K562 (cell line): ENCODE measurements at regions not wholly inside any gene's neighbourhood (a gene's known extent, or its start where the extent isn't known, plus 50 kb on each side); places are given as distances from the start of the nearest gene placed in this dataset.

Experiments used
- ATAC-seq: fragments of 200-7000 bp; cut with Tn5 transposase; 3 replicates; pipeline ENCODE4 v1.9.1; 2020; ENCODE audit warnings: moderate library complexity
- BruUV-seq: library from RNA; stranded (reverse); fragments of 400-500 nt; replicated peaks from 2 replicates; lab custom pipeline; 2021; lab: Mats Ljungman, UMichigan
- CTCF ChIA-PET: fragments of 300-600 bp; formaldehyde crosslinking; extraction: SDS; loops from one replicate; lab custom pipeline; 2021; ENCODE audit warnings: low intra/inter-chr PET ratio; lab: Yijun Ruan, JAX
- POLR2A ChIA-PET: fragments of 300-600, 350-650 bp; sonication (Branson Sonifier 250); formaldehyde crosslinking; extraction: SDS; loops from one replicate; lab custom pipeline; 2021; ENCODE audit warnings: antibody characterized with exemption, inconsistent platforms; lab: Yijun Ruan, JAX
- DNase-seq, 4 experiments: peaks; one replicate each; pipeline versions ENCODE4 v3.0.0 to v3.0.0-alpha.2; 2011 to 2018; ENCODE audit warnings: low spot score in 3 of 4, mixed read lengths in 3 of 4; ENCODE audit errors: extremely low read depth in 1 of 4
- FAIRE-seq: peaks from 2 replicates; lab custom pipeline; 2011; peaks lifted over from hg19 to GRCh38; lab: Jason Lieb, UNC
- H2AFZ ChIP-seq: 2 replicates; pipeline ENCODE4 v1.6.0; 2011; ENCODE audit warnings: low read depth, low read length, control low read depth, inconsistent platforms
- H3K27ac ChIP-seq: fragments of 200-600 bp; 3 replicates; pipeline ENCODE4 v1.8.0; 2011; ENCODE audit warnings: low read depth, mild to moderate bottlenecking, control low read depth, inconsistent platforms, low read length, moderate library complexity, mixed read lengths; ENCODE audit errors: extremely low read depth
- H3K27me3 ChIP-seq, 2 experiments: fragments of 300-600 bp in 1 of 2; 2 replicates in 1 of 2; 3 replicates in 1 of 2; pipeline versions ENCODE4 v1.6.0 to v1.8.0; 2011; ENCODE audit warnings: inconsistent platforms in 2 of 2, low read length in 2 of 2, mild to moderate bottlenecking in 1 of 2, mixed read lengths in 1 of 2, moderate library complexity in 1 of 2; ENCODE audit not compliant: control insufficient read depth in 2 of 2, insufficient read depth in 2 of 2
- H3K36me3 ChIP-seq: fragments of 300-600 bp; 3 replicates; pipeline ENCODE4 v1.8.0; 2011; ENCODE audit warnings: mild to moderate bottlenecking, low read length, inconsistent platforms; ENCODE audit not compliant: control insufficient read depth, insufficient read depth
- H3K4me1 ChIP-seq, 2 experiments: fragments of 200-600 bp in 1 of 2; replicated peaks in 1 of 2; 2 replicates in 1 of 2; 3 replicates in 1 of 2; pipeline versions ENCODE4 v1.5.1 to v1.8.0; 2011; ENCODE audit warnings: inconsistent platforms in 2 of 2, low read length in 2 of 2, mild to moderate bottlenecking in 1 of 2, mixed read lengths in 1 of 2, moderate library complexity in 1 of 2; ENCODE audit not compliant: control insufficient read depth in 2 of 2, insufficient read depth in 2 of 2
- H3K4me2 ChIP-seq: 2 replicates; pipeline ENCODE4 v1.6.1; 2011; ENCODE audit warnings: low read length, control low read depth, inconsistent platforms, mixed read lengths; ENCODE audit not compliant: insufficient read depth
- H3K4me3 ChIP-seq: fragments of 200-600 bp; sonication (generic), shearing (Covaris generic); 2 replicates; pipeline ENCODE4 v1.5.1; 2016; ENCODE audit warnings: control low read depth, inconsistent platforms
- H3K79me2 ChIP-seq: fragments of 200-600 bp; 3 replicates; pipeline ENCODE4 v1.8.0; 2011; ENCODE audit warnings: low read length, inconsistent platforms; ENCODE audit not compliant: control insufficient read depth, insufficient read depth
- H3K9ac ChIP-seq, 2 experiments: 2 replicates each; pipeline versions ENCODE4 v1.6.0 to v1.6.1; 2011; ENCODE audit warnings: low read depth in 2 of 2, low read length in 2 of 2, control low read depth in 1 of 2, inconsistent platforms in 1 of 2, mild to moderate bottlenecking in 1 of 2, mixed read lengths in 1 of 2; ENCODE audit not compliant: insufficient read depth in 1 of 2
- H3K9me1 ChIP-seq: one replicate; pipeline ENCODE4 v1.6.0; 2011; ENCODE audit warnings: inconsistent platforms, mild to moderate bottlenecking, low read length, moderate library complexity; ENCODE audit not compliant: control insufficient read depth, insufficient read depth
- H3K9me3 ChIP-seq: replicated peaks from 2 replicates; pipeline ENCODE4 v1.5.1; 2011; ENCODE audit warnings: low read depth, low read length, inconsistent platforms; ENCODE audit not compliant: control insufficient read depth, insufficient read depth
- H4K20me1 ChIP-seq: replicated peaks from 2 replicates; pipeline ENCODE4 v1.6.1; 2011; ENCODE audit warnings: low read length, inconsistent platforms, mixed read lengths; ENCODE audit not compliant: control insufficient read depth, insufficient read depth
- BCL6 ChIP-seq: fragments of 250-450 bp; sonication (Bioruptor Pico); IDR thresholded peaks from 2 replicates; pipeline ENCODE4 v1.4.0; 2020
- CTBP1 ChIP-seq: fragments of 450-650 bp; IDR thresholded peaks from 2 replicates; pipeline ENCODE4 v1.6.1; 2016; ENCODE audit warnings: borderline replicate concordance
- HDAC2 ChIP-seq: fragments of 450-650 bp; IDR thresholded peaks from 2 replicates; pipeline ENCODE4 v1.6.1; 2016; ENCODE audit warnings: mild to moderate bottlenecking
- HDAC6 ChIP-seq: IDR thresholded peaks from 2 replicates; pipeline ENCODE4 v1.6.1; 2012; ENCODE audit warnings: low read depth, mild to moderate bottlenecking, control low read depth, inconsistent platforms, low read length, moderate library complexity
- HMG20B ChIP-seq: fragments of 250-450 bp; sonication (Bioruptor Pico); IDR thresholded peaks from 2 replicates; pipeline ENCODE4 v1.5.0; 2021; ENCODE audit warnings: mild to moderate bottlenecking
- HNRNPUL1 ChIP-seq: fragments of 200-400 bp; formaldehyde crosslinking; IDR thresholded peaks from 2 replicates; pipeline ENCODE4 v1.6.1; 2017; ENCODE audit warnings: low read length
- MTF1 ChIP-seq: fragments of 250-450 bp; sonication (Bioruptor Pico); IDR thresholded peaks from 2 replicates; pipeline ENCODE4 v1.9.0; 2021; ENCODE audit warnings: moderate library complexity, mild to moderate bottlenecking, inconsistent platforms, borderline replicate concordance
- STAT5B ChIP-seq: fragments of 250-450 bp; sonication (Bioruptor Pico); IDR thresholded peaks from 2 replicates; pipeline ENCODE4 v1.8.0; 2021; ENCODE audit warnings: mild to moderate bottlenecking, inconsistent platforms
- WGBS: fragments of 100-300 bp; shearing (Covaris generic); methylation state at CpG from one replicate; pipeline ENCODE4 v1.1.6; 2016; ENCODE audit warnings: low coverage, mixed read lengths; ENCODE audit not compliant: insufficient coverage; ENCODE audit errors: missing lambda C conversion rate; 5-methylcytosine and 5-hydroxymethylcytosine counted together
- in situ Hi-C: fragments of 300-500 bp; cut with MboI; formaldehyde crosslinking; loops from 4 replicates; pipeline ENCODE4 v1.15.0; 2018; ENCODE audit warnings: inconsistent platforms, mixed read lengths
- intact Hi-C: fragments of 100-400 bp; cut with micrococcal nuclease; formaldehyde crosslinking; loops from 2 replicates; pipeline ENCODE4 v1.14.2; 2022
- TF ChIP-seq, protein P1 (sequence below), 2 experiments: IDR thresholded peaks; 2 replicates each; pipeline ENCODE4 v1.6.1; 2011; ENCODE audit warnings: borderline replicate concordance in 1 of 2, control low read depth in 1 of 2, low read depth in 1 of 2, low read length in 1 of 2, mild to moderate bottlenecking in 1 of 2, mixed read lengths in 1 of 2, moderate library complexity in 1 of 2; ENCODE audit not compliant: insufficient read depth in 1 of 2, insufficient read length in 1 of 2, poor library complexity in 1 of 2, severe bottlenecking in 1 of 2; ENCODE audit errors: extremely low read depth in 1 of 2
- TF ChIP-seq, protein P2 (sequence below): fragments of 250-450 bp; sonication (Bioruptor Pico); IDR thresholded peaks from 2 replicates; pipeline ENCODE4 v1.5.0; 2021
- TF ChIP-seq, protein P3 (sequence below): sonication (generic); formaldehyde crosslinking; IDR thresholded peaks from 2 replicates; pipeline ENCODE4 v1.8.1; 2023; ENCODE audit warnings: mild to moderate bottlenecking, missing genetic modification reagents, moderate library complexity
- TF ChIP-seq, protein P4 (sequence below): IDR thresholded peaks from 2 replicates; pipeline ENCODE4 v1.6.1; 2011; ENCODE audit not compliant: insufficient read length; ENCODE audit errors: extremely low read depth
- TF ChIP-seq, protein P5 (sequence below): fragments of 200-800 bp; sonication (Bioruptor generic); IDR thresholded peaks from 2 replicates; pipeline ENCODE4 v1.6.1; 2016; ENCODE audit warnings: missing genetic modification characterization, missing compliant biosample characterization

DNA sequence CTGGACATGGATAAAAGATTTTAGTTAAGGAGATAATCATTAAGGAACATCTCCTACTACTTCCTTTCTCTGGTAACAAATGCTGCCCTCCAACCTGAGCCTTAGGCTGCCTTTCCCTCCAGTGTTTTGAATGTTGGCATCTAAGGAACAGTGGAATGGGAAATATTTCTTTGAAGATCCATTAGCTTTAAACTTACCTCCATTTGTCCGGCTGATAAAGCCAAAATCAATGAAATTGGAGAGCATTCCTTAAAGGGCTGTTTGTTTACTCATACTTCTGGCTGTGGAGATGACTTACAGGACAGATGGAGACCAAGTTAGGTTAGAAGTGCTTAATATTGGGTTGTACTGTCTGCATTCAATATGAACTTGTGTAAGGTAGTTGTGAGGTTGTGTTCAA lies 439.1 kb downstream of the PLA2G4A start:
- no TSS peak for BruUV-seq
- TF ChIP-seq HNRNPUL1 (no peak), CTBP1 (no peak), HDAC2 (no peak), HMG20B (CRISPR knock-in tag) (no peak), BCL6 (CRISPR knock-in tag) (no peak), MTF1 (no peak), STAT5B (CRISPR knock-in tag) (no peak), HDAC6 (no peak)
- TF ChIP-seq, protein P1, sequence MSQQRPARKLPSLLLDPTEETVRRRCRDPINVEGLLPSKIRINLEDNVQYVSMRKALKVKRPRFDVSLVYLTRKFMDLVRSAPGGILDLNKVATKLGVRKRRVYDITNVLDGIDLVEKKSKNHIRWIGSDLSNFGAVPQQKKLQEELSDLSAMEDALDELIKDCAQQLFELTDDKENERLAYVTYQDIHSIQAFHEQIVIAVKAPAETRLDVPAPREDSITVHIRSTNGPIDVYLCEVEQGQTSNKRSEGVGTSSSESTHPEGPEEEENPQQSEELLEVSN (IDR thresholded peaks at IDR 0.05; ENCODE audit: borderline replicate concordance in 1 of 2, extremely low read depth in 1 of 2, insufficient read depth in 1 of 2, insufficient read length in 1 of 2, low read depth in 1 of 2, low read length in 1 of 2, poor library complexity in 1 of 2, severe bottlenecking in 1 of 2): no peak
- TF ChIP-seq, protein P2, sequence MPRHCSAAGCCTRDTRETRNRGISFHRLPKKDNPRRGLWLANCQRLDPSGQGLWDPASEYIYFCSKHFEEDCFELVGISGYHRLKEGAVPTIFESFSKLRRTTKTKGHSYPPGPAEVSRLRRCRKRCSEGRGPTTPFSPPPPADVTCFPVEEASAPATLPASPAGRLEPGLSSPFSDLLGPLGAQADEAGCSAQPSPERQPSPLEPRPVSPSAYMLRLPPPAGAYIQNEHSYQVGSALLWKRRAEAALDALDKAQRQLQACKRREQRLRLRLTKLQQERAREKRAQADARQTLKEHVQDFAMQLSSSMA (CRISPR knock-in tag): no peak
- TF ChIP-seq, protein P3, sequence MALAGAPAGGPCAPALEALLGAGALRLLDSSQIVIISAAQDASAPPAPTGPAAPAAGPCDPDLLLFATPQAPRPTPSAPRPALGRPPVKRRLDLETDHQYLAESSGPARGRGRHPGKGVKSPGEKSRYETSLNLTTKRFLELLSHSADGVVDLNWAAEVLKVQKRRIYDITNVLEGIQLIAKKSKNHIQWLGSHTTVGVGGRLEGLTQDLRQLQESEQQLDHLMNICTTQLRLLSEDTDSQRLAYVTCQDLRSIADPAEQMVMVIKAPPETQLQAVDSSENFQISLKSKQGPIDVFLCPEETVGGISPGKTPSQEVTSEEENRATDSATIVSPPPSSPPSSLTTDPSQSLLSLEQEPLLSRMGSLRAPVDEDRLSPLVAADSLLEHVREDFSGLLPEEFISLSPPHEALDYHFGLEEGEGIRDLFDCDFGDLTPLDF (CRISPR knock-in tag): no peak
- TF ChIP-seq, protein P4, sequence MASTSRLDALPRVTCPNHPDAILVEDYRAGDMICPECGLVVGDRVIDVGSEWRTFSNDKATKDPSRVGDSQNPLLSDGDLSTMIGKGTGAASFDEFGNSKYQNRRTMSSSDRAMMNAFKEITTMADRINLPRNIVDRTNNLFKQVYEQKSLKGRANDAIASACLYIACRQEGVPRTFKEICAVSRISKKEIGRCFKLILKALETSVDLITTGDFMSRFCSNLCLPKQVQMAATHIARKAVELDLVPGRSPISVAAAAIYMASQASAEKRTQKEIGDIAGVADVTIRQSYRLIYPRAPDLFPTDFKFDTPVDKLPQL: no peak
- TF ChIP-seq, protein P5, sequence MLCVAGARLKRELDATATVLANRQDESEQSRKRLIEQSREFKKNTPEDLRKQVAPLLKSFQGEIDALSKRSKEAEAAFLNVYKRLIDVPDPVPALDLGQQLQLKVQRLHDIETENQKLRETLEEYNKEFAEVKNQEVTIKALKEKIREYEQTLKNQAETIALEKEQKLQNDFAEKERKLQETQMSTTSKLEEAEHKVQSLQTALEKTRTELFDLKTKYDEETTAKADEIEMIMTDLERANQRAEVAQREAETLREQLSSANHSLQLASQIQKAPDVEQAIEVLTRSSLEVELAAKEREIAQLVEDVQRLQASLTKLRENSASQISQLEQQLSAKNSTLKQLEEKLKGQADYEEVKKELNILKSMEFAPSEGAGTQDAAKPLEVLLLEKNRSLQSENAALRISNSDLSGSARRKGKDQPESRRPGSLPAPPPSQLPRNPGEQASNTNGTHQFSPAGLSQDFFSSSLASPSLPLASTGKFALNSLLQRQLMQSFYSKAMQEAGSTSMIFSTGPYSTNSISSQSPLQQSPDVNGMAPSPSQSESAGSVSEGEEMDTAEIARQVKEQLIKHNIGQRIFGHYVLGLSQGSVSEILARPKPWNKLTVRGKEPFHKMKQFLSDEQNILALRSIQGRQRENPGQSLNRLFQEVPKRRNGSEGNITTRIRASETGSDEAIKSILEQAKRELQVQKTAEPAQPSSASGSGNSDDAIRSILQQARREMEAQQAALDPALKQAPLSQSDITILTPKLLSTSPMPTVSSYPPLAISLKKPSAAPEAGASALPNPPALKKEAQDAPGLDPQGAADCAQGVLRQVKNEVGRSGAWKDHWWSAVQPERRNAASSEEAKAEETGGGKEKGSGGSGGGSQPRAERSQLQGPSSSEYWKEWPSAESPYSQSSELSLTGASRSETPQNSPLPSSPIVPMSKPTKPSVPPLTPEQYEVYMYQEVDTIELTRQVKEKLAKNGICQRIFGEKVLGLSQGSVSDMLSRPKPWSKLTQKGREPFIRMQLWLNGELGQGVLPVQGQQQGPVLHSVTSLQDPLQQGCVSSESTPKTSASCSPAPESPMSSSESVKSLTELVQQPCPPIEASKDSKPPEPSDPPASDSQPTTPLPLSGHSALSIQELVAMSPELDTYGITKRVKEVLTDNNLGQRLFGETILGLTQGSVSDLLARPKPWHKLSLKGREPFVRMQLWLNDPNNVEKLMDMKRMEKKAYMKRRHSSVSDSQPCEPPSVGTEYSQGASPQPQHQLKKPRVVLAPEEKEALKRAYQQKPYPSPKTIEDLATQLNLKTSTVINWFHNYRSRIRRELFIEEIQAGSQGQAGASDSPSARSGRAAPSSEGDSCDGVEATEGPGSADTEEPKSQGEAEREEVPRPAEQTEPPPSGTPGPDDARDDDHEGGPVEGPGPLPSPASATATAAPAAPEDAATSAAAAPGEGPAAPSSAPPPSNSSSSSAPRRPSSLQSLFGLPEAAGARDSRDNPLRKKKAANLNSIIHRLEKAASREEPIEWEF (CRISPR knock-in tag): no peak

More for the DNA sequence above, 439.1 kb downstream of the PLA2G4A start:
- no peaks in the 10 kb centered on the region; the same call in 1 of the 2 replicates for H3K9me3 ChIP-seq
- no peak for ATAC-seq
- no peaks in the 10 kb centered on the region for H3K36me3 ChIP-seq
- H3K27me3 ChIP-seq: no peaks in the 10 kb centered on the region
- H4K20me1 ChIP-seq: no peaks in the 10 kb centered on the region
- intact Hi-C loops (no loop called here), in situ Hi-C loops (no loop called here)
- 0% methylated on average over 1 of the region's 1 CpG for WGBS
- ChIA-PET CTCF (no interaction called here), POLR2A (no interaction called here)
- no peak for DNase-seq
- FAIRE-seq: no peak
- no peak overlapping the region for H3K27ac ChIP-seq
- H3K79me2 ChIP-seq: no peaks in the 10 kb centered on the region
- H3K9me1 ChIP-seq: no peaks in the 10 kb centered on the region
- H3K4me2 ChIP-seq: no peak overlapping the region
- H2AFZ ChIP-seq: no peak overlapping the region
- H3K9ac ChIP-seq: no peak overlapping the region
- H3K4me3 ChIP-seq: no peak overlapping the region
- H3K4me1 ChIP-seq: no peaks in the 10 kb centered on the region
